Stimulated activated memory B cell treated with anti-CD40 and anti-IgM and Interleukin-4, amounts not matched to agents 10 μg/mL and 1 μg/mL and 100 μg/mL, for 72 hours (primary cell): ENCODE measurements at regions not wholly inside any gene's neighbourhood (a gene's known extent, or its start where the extent isn't known, plus 50 kb on each side); places are given as distances from the start of the nearest gene placed in this dataset.

ENCODE experiments used
- ATAC-seq: fragments of 150-1000 bp; cut with Tn5 transposase; 2 replicates; pipeline ENCODE4 v1.10.0; 2021
- H3K27ac Mint-ChIP-seq: one replicate; pipeline ENCODE4 v1.8.0; 2022; ENCODE audit warnings: mild to moderate bottlenecking, mixed read lengths
- H3K27me3 Mint-ChIP-seq: one replicate; pipeline ENCODE4 v1.8.0; 2022; ENCODE audit warnings: mixed read lengths
- H3K36me3 Mint-ChIP-seq: one replicate; pipeline ENCODE4 v1.8.0; 2022; ENCODE audit warnings: mixed read lengths
- H3K4me1 Mint-ChIP-seq: one replicate; pipeline ENCODE4 v1.8.0; 2022; ENCODE audit warnings: mixed read lengths
- H3K4me3 Mint-ChIP-seq: one replicate; pipeline ENCODE4 v1.8.0; 2022; ENCODE audit warnings: mild to moderate bottlenecking, moderate library complexity, mixed read lengths
- H3K9me3 Mint-ChIP-seq: one replicate; pipeline ENCODE4 v1.8.0; 2022; ENCODE audit warnings: mixed read lengths

DNA sequence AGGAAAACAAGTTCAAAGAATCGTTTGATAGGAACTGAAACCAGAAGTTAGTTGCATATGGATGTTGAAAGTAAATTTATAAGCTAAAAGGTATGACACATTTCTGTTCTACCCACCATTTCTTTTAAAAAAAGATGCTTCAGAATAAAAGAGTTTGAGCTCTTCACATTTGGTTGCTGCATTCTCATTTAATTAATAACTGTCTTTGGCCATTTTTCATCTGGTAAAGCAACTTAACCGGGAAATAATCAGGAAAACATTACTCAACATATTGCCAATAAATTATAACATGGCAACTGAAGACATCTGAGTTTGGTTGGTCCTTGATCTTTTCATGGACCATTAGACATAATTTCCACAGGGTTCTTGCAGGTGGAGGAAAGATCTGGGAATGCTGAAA is 180.2 kb upstream of the TWIST2 start:
- H3K9me3 Mint-ChIP-seq = peaks cover 23% of the 10 kb centered on the region
- no peak overlapping the region for H3K27ac Mint-ChIP-seq
- no peak overlapping the region for H3K4me3 Mint-ChIP-seq
- H3K27me3 Mint-ChIP-seq = no peaks in the 10 kb centered on the region
- no peaks in the 10 kb centered on the region for H3K36me3 Mint-ChIP-seq
- ATAC-seq = no peak
- no peaks in the 10 kb centered on the region for H3K4me1 Mint-ChIP-seq

DNA sequence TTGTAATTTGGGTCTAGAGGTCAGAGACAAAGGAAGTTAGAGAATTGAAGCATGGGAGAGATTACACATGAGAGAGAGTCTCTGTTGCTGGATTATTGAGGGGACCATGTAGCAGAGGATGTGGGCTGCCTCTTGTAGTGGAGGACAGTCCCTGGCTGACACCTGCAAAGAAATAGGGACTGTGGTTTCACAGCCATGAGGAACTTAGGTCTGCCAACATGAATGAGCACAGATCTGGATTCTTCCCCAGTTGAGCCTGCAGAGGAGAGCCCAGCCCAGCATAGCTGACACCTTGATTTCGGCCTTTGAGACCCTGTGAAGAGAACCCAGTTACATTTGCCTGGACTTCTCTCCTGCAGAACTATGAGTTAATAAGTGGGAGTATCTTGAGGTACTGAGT is 179.5 kb upstream of the TWIST2 start:
- Mint-ChIP-seq H3K36me3 (no peaks in the 10 kb centered on the region), H3K4me1 (no peaks in the 10 kb centered on the region), H3K9me3 (peaks cover 23% of the 10 kb centered on the region), H3K27me3 (no peaks in the 10 kb centered on the region), H3K27ac (no peak overlapping the region), H3K4me3 (no peak overlapping the region)
- no peak for ATAC-seq

DNA sequence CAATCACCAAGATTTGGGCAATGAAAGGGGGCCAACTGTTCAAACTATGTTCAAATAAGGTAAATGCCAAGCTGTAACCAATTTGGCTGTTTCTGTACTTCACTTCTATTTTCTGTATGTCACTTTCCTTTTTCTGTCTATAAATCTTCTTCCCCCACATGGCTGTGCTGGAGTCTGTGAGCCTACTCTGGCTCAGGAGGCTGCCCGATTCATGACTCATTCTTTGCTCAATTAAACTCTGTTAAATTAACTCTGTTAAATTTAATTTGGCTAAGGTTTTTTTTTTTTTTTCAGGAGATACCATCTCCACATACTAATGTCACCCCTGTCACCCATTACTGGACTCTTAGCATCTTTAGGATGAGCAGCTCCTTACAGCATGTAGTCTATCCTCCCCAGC is 178.8 kb upstream of the TWIST2 start:
- no peak overlapping the region for H3K27ac Mint-ChIP-seq
- peaks cover 20% of the 10 kb centered on the region for H3K9me3 Mint-ChIP-seq
- no peak for ATAC-seq
- H3K4me3 Mint-ChIP-seq = no peak overlapping the region
- H3K36me3 Mint-ChIP-seq = no peaks in the 10 kb centered on the region
- H3K4me1 Mint-ChIP-seq = no peaks in the 10 kb centered on the region
- no peaks in the 10 kb centered on the region for H3K27me3 Mint-ChIP-seq

GRCh38 chr2:238669581-238670080 is 178.3 kb upstream of the TWIST2 start:
- Mint-ChIP-seq H3K4me3 (no peak overlapping the region), H3K27ac (no peak overlapping the region), H3K4me1 (no peaks in the 10 kb centered on the region), H3K27me3 (peaks cover under 1% of the 10 kb centered on the region), H3K36me3 (no peaks in the 10 kb centered on the region), H3K9me3 (peaks cover 18% of the 10 kb centered on the region)
- ATAC-seq = no peak

- no peaks in the 10 kb centered on the region for H3K4me1 Mint-ChIP-seq
- peaks cover 20% of the 10 kb centered on the region for H3K9me3 Mint-ChIP-seq
- H3K36me3 Mint-ChIP-seq = no peaks in the 10 kb centered on the region
- H3K27ac Mint-ChIP-seq = no peak overlapping the region
- no peak overlapping the region for H3K4me3 Mint-ChIP-seq
- peaks cover 6% of the 10 kb centered on the region for H3K27me3 Mint-ChIP-seq
- ATAC-seq = no peak
These were observed 177.7 kb upstream of the TWIST2 start for GRCh38 chr2:238670111-238670585.

DNA sequence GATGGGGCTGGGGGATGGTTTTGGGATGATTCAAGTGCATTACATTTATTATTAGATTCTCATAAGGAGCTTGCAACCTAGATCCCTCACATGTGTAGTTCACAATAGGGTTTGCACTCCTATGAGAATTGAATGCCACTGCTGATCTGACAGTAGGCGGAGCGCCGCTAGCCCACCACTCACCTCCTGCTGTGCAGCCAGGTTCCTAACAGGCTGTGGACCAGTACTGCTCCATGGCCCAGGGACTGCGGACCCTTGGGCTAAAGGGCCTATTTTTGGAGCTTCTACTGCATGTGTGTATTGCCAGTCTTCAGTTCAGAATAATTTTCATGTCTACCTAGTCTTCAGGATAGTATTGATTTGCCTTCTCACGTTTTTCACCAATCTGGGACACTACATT is 165.3 kb upstream of the TWIST2 start:
- Mint-ChIP-seq H3K27ac (no peak overlapping the region), H3K27me3 (peaks cover 47% of the 10 kb centered on the region), H3K9me3 (peaks cover 3% of the 10 kb centered on the region), H3K36me3 (peaks cover 5% of the 10 kb centered on the region), H3K4me3 (no peak overlapping the region), H3K4me1 (no peaks in the 10 kb centered on the region)
- no peak for ATAC-seq

- ATAC-seq = no peak
- no peak overlapping the region for H3K4me3 Mint-ChIP-seq
- H3K27ac Mint-ChIP-seq = no peak overlapping the region
- no peaks in the 10 kb centered on the region for H3K36me3 Mint-ChIP-seq
- H3K27me3 Mint-ChIP-seq = peaks cover 46% of the 10 kb centered on the region
- no peaks in the 10 kb centered on the region for H3K4me1 Mint-ChIP-seq
- H3K9me3 Mint-ChIP-seq = no peaks in the 10 kb centered on the region
These were observed 163.2 kb upstream of the TWIST2 start for GRCh38 chr2:238684362-238685326.

GRCh38 chr2:238685327-238685709 is 162.6 kb upstream of the TWIST2 start:
- no peak for ATAC-seq
- Mint-ChIP-seq H3K9me3 (no peaks in the 10 kb centered on the region), H3K4me1 (no peaks in the 10 kb centered on the region), H3K36me3 (no peaks in the 10 kb centered on the region), H3K27me3 (peaks cover 46% of the 10 kb centered on the region), H3K4me3 (no peak overlapping the region), H3K27ac (no peak overlapping the region)

GRCh38 chr2:238685713-238686112 is 162.2 kb upstream of the TWIST2 start:
- no peak overlapping the region for H3K27ac Mint-ChIP-seq
- H3K4me1 Mint-ChIP-seq = no peaks in the 10 kb centered on the region
- no peaks in the 10 kb centered on the region for H3K36me3 Mint-ChIP-seq
- ATAC-seq = no peak
- no peak overlapping the region for H3K4me3 Mint-ChIP-seq
- no peaks in the 10 kb centered on the region for H3K9me3 Mint-ChIP-seq
- H3K27me3 Mint-ChIP-seq = peaks cover 46% of the 10 kb centered on the region

DNA sequence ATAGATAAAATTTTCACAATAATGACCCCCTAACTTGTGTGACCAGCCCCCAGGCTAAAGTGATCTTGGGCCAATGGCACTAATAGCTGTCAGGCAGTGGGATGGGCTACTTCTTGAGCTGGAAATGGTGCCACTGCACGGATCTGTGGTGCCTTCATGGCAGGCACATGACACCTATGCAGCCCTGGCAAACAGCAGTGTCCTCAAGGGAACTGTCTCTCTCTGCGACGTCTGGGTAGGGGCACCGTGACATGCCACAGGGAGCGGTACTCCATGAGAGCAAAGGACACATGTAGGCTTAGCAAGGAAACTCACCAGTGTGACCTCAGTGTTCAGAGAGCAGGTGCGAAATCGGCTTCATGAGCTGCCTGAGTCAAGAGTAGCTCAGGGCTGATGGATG is 161.7 kb upstream of the TWIST2 start:
- Mint-ChIP-seq H3K27ac (no peak overlapping the region), H3K27me3 (peaks cover 41% of the 10 kb centered on the region), H3K36me3 (no peaks in the 10 kb centered on the region), H3K4me1 (no peaks in the 10 kb centered on the region), H3K9me3 (no peaks in the 10 kb centered on the region), H3K4me3 (no peak overlapping the region)
- no peak for ATAC-seq

DNA sequence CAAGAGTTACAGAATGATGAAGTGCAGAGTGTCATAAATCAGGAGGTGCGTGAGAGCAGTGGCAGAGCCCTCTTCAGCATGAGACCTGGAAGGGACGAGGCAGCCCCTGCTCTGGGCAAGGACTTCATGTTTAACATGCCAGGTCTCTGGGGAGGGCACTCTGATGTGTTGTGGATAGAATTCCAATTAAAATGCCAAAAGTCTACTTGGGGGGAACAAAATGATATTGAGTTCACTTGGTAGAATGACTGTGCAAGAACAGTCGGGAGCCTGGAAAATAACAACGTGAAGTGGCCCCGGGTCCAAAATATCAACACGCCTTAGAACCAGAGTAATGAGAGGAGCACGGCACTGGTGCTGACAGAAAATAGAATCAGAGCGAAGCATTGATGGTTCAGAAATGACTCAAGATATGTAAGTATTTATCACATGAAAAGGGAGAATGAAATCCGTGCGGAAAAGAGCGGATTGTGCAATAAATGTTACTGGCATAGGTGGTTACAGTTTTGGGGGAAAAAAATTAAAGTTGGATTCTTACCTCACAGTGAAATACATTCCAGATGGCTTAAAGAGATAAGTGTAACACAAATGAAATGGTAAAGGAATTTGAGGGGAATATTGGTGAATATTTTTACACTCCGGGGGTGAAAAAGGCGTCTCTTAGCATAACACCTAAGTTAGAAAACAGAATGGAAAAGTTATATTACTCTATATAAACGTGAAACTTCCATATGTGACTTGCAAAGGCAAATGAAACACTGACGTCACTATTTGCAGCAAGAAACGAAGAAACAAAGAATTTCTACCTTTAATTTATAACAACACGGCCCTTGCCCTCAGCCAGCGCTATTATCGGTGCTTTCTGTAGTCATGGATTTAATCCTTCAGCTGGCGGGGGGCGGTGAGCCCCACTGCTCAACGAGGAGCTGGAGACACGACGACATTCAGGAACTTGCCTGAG is 159.4 kb upstream of the TWIST2 start:
- no peak overlapping the region for H3K27ac Mint-ChIP-seq
- no peaks in the 10 kb centered on the region for H3K9me3 Mint-ChIP-seq
- H3K4me3 Mint-ChIP-seq = no peak overlapping the region
- H3K27me3 Mint-ChIP-seq = peaks cover 35% of the 10 kb centered on the region
- H3K4me1 Mint-ChIP-seq = no peaks in the 10 kb centered on the region
- H3K36me3 Mint-ChIP-seq = no peaks in the 10 kb centered on the region
- no peak for ATAC-seq

DNA sequence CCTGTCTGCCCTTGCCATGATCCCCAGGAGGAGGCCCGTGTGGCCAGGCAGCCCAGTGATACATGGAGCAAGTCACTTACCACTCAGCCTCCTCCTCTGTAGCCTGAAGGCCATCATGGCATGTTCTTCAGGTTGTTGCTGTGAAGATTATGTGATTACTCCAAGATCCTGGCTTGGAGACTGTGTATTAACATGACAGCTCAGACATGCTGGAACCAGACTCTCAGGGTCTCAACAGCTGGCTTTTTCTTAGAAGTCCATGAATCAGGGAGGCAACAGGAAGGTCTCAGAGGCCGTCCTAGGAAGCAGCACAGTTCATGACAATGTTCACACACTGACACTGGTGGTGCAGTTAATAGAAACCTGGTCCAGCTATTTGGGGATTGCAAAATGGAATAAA is 158.6 kb upstream of the TWIST2 start:
- H3K36me3 Mint-ChIP-seq = no peaks in the 10 kb centered on the region
- H3K9me3 Mint-ChIP-seq = no peaks in the 10 kb centered on the region
- peaks cover 29% of the 10 kb centered on the region for H3K27me3 Mint-ChIP-seq
- H3K4me3 Mint-ChIP-seq = no peak overlapping the region
- no peaks in the 10 kb centered on the region for H3K4me1 Mint-ChIP-seq
- no peak for ATAC-seq
- H3K27ac Mint-ChIP-seq = no peak overlapping the region

GRCh38 chr2:238689871-238690389 is 158.0 kb upstream of the TWIST2 start:
- no peaks in the 10 kb centered on the region for H3K9me3 Mint-ChIP-seq

DNA sequence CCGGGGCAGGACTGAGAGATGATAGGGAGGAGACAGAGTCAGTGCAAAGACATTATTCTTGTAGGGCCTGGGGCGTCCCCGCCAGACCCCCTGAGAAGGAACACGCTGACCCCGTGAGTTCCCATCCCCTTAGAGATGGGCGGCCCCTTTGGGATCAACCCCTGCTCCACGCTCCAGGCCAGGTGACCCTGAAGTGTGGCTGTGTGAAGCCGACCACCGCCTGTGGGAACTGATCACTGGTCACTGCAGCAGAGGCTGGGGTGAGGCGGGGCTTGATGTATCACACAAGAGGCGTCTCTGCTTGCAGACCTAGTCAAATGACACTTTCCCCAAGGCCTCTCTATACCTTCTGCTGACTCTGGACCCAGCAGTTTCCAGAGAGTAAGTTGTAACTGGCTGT is 157.4 kb upstream of the TWIST2 start:
- H3K4me1 Mint-ChIP-seq = no peaks in the 10 kb centered on the region
- no peaks in the 10 kb centered on the region for H3K9me3 Mint-ChIP-seq
- H3K36me3 Mint-ChIP-seq = no peaks in the 10 kb centered on the region
- ATAC-seq = no peak
- H3K27ac Mint-ChIP-seq = no peak overlapping the region
- peaks cover 29% of the 10 kb centered on the region for H3K27me3 Mint-ChIP-seq
- no peak overlapping the region for H3K4me3 Mint-ChIP-seq

More at GRCh38 chr2:238689871-238690389, 158.0 kb upstream of the TWIST2 start:
- Mint-ChIP-seq H3K27ac (no peak overlapping the region), H3K4me3 (no peak overlapping the region), H3K36me3 (no peaks in the 10 kb centered on the region), H3K4me1 (no peaks in the 10 kb centered on the region), H3K27me3 (peaks cover 29% of the 10 kb centered on the region)
- no peak for ATAC-seq
